Activated effector memory CD4-positive, alpha-beta T cell treated with anti-CD3 and anti-CD28 coated beads, Interleukin-2, amount 50 U/mL, for 16 hours (primary cell): ENCODE measurements at regions not wholly inside any gene's neighbourhood (a gene's known extent, or its start where the extent isn't known, plus 50 kb on each side); places are given as distances from the start of the nearest gene placed in this dataset.
"Not testable (repeated sequence)": the region's sequence is repeated elsewhere in the genome, so short reads cannot be mapped to it uniquely, and the experiment has no call there.

Experiments used
- DNase-seq: peaks from one replicate; pipeline ENCODE4 v3.0.0-alpha.2; 2020

DNA sequence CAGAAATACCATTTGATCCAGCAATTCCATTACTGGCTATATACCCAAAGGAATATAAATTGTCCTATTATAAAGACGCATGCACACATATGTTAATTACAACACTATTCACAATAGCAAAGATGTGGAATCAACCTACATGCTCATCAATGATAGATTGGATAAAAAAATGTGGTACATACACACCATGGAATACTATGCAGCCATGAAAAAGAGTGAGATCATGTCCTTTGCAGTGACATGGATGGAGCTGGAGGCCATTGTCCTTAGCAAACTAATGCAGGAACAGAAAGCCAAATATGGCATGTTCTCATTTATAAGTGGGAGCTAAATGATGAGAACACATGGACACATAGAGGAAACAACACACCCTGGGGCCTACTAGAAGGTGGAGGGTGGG, 78.3 kb upstream of the EED start:
- DNase-seq, result not testable (repeated sequence)

DNA sequence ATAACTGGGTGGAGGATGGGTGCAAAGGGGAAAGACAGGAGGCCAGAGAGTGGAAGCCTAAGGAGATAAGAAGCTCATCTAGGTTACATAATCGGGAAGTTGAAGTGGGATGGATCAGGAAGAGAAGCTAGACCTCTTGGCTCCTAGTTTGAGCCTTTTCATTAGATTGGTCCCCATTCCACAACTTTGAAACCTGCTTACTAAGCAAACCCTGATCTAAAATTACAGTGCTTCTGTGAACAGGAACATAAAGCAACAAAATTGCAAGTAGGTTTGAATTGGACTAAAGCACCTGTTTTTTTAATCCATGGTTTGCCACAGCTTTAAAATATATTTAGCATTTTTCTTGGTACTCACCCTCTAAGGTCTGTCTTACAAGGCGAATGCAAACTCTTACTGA, 80.4 kb upstream of the EED start:
- DNase-seq, result no peak

DNA sequence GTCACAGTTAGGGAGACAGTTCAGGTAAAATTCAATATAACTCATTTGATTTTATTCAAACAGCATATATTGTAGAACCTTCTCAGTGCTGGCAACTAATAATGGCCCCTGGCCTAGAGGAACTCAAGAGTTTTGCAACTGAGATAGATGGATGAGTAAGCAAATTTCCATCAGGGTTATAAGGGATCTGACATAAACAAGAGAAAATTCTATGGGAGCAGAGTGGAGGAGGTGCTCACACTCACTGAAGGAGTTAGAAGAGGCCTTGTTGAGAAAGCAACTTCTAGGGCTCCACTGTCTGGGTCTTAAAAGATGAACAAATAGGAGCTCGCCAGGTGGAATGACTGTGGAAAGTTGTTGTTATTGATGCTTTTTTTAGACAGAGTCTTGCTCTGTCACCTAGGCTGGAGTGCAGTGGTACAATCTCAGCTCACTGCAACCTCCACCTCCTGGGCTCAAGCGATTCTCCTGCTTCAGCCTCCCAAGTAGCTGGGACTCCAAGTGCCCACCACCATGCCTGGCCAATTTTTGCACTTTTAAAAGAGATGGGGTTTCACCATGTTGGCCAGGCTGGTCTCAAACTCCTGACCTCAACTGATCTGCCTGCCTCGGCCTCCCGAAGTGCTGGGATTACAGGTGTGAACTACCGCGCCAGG, 81.2 kb upstream of the EED start:
- not testable (repeated sequence) for DNase-seq

DNA sequence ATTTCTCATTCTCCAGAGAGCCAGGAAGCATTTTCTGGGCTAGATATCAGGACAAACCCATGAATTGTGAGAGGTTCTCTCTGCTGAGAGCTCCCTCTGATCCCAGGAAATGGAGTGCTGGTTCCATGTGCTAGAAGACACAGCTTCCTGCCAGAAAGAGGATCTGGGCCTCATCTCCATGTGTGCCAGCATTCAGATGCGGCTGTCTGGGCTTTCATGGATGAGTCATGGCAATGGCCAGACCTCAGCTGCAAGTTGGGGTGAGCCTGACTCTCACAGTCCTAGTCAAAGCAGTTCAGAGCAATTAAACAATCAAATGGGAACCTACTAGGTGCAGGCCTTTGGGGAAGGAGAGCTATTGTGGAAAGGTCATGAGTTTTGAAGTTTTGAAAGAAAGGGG, 82.3 kb upstream of the EED start:
- DNase-seq, result no peak

DNA sequence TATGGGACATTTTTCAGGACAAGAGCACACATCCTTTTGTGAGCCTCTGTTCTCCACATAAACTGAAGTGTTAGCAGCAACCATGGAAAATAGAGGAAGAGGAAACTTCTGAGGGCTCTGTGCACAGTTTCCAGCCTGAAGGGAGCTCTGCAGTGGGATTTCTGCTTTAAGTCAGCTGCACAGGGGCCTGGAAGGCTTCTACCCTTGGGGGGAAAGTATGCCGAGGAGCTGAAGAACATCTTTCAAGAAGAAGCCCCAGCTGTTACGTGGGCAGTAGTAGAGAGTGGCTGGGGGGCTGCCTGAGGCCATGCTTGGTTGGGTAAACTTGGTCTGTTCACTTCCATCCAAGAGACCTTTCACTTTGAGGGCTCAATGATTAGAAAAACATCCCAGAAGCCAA, 82.7 kb upstream of the EED start:
- DNase-seq, result no peak

DNA sequence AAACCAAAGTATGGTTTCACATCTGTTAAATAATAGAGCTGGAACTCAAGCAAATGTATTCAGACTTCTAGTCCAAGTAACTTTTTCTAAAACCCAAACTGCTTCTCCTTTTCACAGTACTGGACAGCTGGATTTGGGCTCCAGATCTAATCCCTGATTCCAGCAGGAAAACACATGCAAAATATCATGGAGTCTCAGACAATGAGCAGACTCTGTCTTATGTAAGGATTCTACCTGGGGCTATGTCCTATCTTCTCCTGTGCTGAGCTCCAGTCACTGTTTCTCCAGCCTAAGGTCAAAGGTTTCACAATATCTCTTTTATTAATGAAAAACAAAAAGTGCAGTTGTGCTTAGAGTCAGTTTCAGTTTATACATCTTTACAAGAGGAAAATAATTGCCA, 83.2 kb upstream of the EED start:
- no peak for DNase-seq

DNA sequence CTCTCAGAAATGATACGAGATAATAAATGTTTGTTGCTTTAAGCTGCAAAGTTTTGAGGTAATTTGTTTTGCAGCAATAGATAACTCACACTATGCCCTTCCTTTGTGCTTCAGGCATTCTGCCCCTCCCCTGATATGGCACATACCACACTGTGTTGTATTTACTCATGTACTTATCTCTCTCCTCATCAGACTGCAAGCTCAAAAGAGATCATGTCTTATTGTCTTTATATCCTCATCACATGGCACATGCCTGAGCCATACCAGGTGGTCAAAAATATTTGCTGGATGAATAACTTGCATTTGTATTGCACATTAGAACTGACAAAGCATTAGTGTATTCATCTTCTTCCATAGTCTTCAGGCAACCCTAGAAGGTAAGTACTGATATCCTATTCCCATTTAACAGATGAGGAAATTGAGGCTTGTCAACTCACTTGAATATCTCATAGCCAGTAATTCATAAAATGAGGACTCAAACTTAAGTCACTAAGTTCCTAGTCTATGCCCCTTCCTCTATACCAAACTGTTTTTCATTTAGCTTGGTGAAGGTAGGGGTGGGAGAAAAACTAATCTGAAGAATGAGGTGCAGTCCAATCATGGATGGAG, 83.9 kb upstream of the EED start:
- DNase-seq, result no peak

DNA sequence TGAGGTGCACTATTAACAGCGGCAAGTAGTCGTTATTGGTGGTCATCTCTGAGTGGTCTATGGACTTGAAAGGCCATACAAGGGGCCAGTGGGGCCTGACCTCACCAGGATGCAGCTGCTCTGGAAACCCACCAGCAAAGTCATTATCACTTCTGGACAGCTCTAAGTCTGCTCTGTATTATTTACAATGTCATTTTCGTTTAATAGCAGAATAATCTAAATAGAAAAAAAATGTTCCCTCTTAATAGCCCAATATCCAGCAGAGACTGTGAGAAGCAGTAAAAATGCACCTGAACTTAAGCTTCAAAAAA, 85.0 kb upstream of the EED start:
- DNase-seq, result no peak

DNA sequence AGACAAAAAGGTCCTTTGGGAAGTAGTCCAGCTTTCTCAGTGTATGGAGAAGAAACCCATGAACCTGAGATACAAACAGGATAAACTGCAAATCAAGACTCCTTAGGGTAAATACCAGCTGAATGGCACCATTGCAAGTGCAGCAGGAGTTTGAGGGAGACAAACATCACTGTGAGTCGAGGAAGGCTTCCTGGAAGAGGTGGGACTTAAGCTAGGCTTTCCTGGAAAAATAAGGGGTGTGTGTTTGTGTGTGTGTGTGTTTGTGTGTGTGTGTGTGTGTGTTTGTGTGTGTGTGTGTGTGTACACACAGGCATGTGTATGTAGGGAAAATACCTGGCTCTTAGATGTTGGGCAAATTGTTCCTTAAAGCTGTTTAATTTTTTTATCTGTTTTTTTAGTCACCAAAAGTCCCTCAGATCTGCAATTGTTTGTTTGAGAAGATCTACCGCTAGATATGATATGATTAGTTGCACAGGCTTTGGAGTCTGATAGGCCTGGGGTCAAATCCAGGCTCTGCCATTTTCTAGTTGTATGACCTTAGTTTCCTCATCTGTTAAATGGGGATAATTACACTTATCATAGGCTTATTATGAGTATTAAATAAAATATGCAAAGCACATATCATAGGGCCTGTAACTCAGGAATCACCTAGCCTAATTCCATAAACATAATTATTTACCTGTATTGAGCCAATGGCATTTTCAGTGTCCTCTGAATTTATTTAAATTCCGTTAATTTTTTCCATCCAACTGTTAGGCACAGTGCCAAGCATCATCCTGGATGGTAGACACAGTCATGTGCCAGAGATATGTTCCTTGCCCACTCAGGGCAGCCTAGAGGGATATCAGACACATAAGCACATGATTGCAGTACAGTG, 85.6 kb upstream of the EED start:
- DNase-seq, result no peak

DNA sequence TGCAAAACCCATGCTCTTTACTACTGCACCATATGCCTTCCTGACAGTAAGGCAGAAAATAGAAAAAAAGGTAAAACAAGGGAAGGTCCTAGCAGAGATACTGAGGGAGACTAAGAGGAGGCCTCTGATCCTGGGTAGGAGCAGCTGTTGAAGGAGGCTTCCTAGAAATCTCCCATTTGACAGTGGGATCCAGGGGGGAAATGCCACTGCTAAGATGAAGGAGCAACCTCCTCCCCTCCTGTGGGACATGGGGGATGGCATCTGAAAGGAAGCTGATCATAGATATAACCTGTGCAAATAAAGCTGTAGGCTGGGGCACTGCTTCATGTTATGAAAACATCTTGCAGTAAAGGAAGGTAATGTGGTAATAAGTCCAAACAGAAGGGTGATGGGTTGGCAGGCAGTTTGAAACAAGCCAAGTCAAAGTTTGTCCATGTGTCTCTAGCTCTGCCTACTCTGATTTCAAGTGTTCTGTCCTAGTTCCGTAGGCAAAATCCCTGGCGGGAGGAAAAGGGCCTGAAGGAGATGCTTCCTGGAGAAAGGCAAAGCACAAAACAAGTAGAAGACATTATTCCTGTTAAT, 86.7 kb upstream of the EED start:
- DNase-seq, result no peak

DNA sequence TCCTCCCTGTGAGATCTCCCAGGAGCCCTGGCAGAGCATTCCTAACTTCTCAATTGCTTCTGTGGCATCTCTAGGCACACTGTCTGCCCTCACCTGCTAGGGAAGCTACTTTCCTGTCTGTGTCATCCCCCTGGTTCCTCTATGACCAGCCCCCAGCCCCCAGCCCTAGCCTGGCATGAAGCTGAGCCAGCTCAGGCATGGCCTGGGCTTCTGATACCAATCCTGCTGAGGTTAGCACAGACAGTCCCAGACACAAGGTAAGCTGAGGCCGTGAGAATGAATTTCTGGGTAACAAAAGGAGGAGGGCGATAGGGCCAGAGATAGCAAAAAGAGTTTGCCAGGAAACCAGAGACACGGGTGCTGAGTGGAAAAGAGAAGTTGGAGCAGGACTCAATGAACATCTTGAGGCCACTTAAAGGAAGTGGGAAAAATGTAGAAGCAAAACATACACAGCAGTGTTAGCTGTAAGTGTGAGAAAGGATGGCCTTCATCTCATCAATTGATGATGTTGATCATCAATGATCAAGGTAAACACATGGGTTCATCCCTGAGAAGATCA, 87.6 kb upstream of the PICALM start:
- no peak for DNase-seq

DNA sequence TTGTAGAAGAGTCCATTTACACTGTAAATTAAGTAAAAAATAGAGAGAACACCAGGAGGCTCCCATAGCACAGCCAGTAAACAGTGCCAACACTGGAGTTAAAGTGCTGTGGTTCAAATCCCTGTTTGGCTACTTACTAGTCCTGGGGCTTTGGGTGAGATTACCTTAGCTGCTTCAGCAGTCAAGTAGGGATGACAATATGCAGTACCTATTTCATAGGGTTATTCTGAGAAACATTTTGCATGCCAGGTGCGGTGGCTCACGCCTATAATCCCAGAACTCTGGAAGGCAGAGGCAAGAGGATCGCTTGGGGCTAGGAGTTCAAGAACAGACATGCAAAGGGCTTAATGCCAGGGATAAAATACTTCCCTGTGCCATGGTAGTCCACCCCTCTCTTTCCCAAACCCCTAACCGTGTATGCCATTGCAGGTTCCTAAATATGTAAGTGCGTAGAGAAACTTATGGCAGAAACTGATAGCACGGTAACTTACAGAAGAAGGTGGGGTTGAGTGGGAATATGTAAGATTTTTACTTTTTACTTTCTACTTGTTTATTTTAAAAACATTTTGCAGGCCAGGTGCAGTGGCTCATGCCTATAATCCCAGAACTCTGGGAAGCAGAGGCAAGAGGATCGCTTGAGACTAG, 86.4 kb upstream of the PICALM start:
- no peak for DNase-seq

DNA sequence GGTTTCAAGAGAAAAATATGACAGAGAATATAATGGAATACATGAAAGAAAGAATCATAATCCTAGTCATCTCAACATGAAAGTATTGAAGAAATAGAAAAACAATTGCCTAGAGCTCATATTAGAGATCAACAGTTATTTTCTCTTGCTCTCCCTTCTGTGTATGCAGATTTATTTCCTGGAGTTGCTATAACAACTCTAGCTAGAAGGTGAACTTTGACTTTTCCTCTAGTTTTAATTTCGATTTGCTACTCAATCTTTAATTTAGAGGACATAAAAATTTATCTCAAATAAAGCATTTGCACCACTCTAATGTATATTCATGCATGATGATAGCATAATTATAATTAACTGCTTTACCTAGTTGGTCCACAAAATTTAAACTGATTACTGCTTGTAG, 84.6 kb upstream of the PICALM start:
- no peak for DNase-seq

DNA sequence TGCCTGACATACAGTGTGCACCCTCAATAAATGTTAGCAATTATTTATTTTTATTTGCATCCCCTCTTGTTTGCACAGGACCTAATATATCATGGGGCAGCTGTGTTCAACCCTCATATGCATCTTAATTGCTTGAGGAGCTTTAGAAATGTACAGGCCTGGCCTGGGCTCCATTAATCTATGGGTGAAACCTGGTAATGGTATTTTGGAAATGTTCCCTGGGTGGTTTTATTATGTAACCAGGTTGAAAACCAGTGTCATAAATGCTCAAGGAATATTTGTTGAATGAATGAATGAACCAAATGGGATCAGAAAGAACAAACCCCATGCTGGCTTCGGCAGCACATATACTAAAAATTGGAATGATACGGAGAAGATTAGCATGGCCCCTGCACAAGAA, 84.0 kb upstream of the PICALM start:
- no peak for DNase-seq

DNA sequence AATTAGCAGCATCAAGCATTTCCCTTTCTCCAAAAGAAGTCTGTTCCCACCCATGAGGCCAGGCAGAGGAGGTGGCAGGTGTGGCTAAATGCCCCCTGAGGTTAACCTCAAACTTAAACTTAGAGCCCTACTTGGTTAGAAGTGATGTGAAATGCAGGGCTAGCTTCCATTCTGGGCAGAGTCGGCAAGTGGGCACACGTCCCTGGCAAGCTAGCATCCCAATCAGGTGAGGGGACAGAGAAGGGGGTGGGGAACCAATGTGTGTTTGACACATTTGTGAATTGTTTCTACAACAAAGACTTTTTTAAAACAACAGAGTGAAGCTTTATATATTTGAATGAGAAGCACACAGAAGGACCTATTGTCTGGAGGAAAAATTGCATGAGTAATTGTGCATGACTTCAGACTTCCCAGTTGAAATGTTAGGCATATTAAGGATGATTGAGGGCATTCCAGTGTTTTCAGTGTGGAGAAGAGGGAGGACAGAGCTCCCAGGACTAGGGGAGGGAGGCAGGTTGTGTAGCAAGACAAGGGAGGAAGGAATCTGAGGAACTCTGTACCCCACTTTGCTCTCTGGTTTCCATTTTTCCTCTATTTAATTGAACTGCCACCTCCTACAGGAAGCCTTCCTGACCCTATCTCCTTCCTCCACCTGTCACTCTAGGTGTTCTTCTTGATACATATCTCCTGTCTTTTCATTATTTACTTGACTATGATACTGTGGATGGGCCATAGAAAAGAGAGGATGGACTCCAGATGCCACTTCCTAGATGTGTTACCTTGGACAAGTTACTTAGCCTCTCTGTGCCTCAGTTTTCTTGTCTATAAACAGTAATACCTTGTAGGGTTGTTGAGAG, 83.3 kb upstream of the PICALM start:
- DNase-seq, result no peak

DNA sequence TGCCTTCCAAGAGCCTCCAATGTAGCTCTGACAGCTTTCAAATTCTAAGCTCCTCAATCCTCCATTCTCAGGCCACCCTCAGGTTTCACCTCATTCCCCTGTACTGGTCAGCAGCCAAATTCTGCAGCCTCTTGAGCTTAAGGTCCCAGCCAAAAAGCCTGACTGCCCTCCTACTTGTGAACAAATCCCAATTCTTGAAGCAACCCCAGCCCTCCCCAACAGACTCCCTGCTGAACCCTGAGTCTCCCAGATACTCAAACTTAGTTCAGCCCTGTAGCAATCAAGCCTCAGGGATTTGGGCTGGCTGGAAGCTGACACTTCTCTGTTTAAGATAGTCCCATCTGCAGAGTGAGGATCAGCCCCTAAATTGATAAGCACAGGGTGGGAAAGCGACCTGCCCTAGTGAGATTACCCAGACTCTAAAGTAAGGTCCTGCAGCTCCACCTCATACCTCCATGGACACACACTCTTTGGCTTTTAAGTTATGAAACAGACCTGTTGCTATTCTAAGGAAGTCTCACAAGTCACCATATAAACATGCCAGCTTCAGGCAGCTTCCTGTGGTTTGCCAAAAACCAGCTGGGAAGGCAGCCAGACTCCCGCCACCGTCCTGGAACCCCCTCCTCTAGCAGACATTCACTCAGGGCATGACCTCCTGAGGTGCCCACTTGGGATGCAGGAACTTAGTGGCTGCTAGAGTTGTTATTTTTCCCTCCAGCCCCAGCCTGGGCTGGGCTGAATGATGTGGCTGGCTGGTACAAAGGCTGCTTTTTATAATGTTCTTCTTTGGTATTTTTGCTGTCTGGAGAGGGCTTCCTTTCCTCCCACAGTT, 82.5 kb upstream of the PICALM start:
- DNase-seq, result no peak

DNA sequence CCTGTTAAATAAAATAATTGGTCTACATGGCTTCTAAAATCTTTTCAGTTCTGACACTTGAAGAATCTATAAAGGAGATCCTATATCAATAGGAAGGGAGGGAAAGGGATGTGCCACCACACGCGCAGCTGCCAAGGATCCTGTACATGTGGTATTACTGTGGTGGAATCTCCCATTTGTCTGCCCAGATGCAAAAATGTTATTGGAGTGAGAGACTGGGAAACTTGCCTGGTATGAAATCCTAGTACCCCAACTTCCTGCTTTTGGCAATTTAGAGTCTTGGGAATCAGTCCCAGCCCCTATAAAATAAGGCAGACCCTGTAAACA, 81.9 kb upstream of the PICALM start:
- DNase-seq, result no peak

DNA sequence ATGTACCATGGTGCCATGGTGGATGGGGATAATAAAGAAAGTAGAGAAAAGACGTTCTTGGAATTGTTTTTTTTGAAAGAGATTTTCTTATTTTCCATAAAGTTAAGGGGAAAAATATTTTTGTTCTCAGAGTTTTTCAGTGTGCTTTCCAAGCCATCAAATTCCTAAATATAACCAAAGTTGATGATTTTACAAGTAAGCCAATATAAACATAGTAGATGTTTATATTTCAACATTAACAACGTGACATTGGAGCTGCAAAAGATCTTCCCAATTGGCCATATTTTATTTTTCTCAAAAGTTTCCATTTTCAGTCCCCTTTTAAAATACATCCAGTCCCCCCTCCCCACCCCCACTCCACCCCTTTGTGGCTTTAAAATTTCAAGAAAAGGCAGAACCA, 80.9 kb upstream of the PICALM start:
- DNase-seq, result no peak

DNA sequence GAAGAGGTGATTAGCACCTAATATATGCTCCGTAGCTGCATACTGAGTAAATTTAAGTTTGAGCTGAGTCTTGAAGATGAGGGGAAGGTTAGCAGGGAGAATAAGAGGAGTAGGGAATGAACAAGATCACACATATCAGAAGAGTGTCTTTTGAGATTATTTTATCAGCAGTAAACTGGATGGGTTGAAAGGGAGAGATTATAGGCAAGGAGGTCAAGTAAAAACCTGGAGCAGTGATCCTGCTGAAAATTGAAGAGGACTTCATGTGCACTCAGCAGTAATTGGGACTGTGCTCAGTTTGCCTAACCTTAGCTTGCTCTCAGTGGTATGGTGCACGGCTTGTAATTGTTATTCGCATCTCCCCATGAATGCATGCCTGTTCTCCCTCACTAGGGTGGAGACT, 79.5 kb upstream of the PICALM start:
- no peak for DNase-seq

DNA sequence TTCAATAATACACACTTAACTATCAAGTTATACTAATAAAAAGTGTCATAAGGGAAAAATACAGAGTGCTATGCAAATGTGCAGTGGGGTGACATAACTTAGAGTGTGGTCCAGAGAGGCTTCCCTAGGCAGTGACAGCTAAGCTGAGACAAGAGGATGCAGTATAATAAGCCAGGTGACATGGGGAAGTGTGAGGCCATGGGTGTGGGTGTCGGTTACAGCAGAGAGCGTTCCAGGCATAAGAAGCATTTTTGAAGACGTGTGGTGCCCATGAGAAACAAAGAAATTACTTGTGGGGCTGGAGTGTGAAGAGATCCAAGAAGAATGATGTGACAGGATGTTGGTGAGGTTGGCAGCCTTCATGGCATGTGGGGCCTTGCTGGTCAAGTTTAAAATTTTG, 78.1 kb upstream of the PICALM start:
- DNase-seq, result no peak

DNA sequence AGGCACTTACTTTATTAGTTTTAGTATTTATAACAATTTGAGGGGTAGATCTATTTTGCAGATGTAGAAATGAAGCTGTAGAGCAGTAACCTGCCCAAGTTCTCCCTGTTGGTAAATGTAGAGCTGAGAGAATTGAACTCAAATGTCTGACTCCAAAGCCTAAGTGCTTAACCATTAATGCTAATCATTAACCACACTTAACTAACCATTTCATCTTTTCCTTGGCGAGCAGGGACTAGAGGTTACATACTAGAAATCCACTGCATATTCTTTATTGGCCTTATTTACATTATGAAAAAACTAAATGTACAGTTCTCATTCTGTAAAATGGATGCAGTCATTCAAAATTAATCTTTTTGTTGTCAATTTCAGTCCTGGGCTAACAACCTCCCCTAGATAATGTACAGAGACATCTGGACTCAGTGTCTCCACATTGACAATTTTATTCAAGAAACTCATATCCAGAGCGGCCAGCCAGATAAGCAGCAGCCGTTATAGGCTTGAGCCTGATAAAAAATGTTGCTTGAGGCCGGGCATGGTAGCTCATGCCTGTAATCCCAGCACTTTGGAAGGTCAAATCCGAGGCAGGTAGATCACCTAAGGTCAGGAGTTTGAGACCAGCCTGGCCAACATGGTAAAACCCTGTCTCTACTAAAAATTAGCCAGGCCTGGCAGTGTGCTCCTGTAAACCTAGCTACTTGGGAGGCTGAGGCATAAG, 76.7 kb upstream of the PICALM start:
- DNase-seq, result no peak
